HG02970 (cell line): ENCODE measurements at regions not wholly inside any gene's neighbourhood (a gene's known extent, or its start where the extent isn't known, plus 50 kb on each side); places are given as distances from the start of the nearest gene placed in this dataset.

Source experiments
- ATAC-seq: cut with Tn5 transposase; IDR thresholded peaks from one replicate; pipeline ENCODE4 v1.9.1; 2021; ENCODE audit warnings: mild to moderate bottlenecking, moderate library complexity, moderate number of reproducible peaks; ENCODE audit not compliant: unreplicated experiment, low FRiP score

DNA sequence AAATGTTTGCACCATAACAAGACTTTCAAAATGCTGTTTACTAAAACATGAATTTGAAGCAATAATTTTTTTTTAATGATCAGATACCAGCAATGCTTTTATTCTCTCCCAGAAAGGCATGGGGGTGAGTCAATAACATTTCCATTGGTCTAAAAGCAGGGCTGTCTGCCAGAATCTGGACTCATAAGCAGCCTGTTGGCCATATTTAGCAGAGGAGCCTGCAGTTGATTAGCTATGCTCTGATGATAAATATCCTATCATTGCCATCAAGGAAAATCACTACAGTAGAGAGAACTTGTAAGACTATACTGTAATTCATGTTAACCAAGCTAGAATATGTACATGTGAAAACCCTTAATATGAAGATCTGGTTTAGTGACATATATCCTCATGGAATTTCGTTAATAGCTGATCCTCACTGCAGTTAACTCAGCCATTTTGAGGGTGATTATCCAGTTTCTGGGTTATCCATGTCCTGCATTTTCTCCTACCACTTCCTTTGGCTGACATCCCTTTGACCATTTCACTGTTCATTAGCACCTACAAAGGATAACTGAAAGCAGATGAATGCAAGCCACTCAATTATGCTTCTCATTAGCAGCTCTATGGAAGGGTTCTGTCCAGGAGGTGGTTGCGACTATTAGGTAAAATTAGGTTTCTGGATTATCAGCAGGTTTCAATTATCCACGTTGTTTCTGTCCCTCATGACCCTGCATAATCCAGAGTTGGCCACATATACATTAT lies 72.9 kb upstream of the DIAPH2 start:
- ATAC-seq: no peak

- no peak for ATAC-seq
Measured at GRCh38 chrX:96615448-96615847, 69.2 kb upstream of the DIAPH2 start.

GRCh38 chrX:96619588-96619987 lies 65.1 kb upstream of the DIAPH2 start:
- ATAC-seq: no peak

- ATAC-seq: no peak
Measured at GRCh38 chrX:96621811-96622210, 62.8 kb upstream of the DIAPH2 start.
